Right lobe of liver (tissue), 4 donors: ENCODE measurements at regions not wholly inside any gene's neighbourhood (a gene's known extent, or its start where the extent isn't known, plus 50 kb on each side); places are given as distances from the start of the nearest gene placed in this dataset.

Experiments used
- POLR2A ChIP-seq: fragments of 450-650 bp; IDR thresholded peaks from one replicate; pipeline ENCODE4 v1.6.1; 2017; ENCODE audit warnings: antibody characterized with exemption, mild to moderate bottlenecking
- TF ChIP-seq, protein P1 (sequence below), 4 donors: fragments of 200-600 bp in 3 of 4; fragments of 450-650 bp in 1 of 4; IDR thresholded peaks; one replicate each; pipeline versions ENCODE4 v1.5.1 to v1.8.0; 2016 to 2022; ENCODE audit warnings: antibody characterized with exemption in 4 of 4, mild to moderate bottlenecking in 2 of 4
- donor health status: DM: no; HTN: no; CAD: no.
- donor health status: DM: no; HTN: no; CAD: no.
- donor health status: DM: no; HTN: yes; CAD: no.

- TF ChIP-seq, protein P1, sequence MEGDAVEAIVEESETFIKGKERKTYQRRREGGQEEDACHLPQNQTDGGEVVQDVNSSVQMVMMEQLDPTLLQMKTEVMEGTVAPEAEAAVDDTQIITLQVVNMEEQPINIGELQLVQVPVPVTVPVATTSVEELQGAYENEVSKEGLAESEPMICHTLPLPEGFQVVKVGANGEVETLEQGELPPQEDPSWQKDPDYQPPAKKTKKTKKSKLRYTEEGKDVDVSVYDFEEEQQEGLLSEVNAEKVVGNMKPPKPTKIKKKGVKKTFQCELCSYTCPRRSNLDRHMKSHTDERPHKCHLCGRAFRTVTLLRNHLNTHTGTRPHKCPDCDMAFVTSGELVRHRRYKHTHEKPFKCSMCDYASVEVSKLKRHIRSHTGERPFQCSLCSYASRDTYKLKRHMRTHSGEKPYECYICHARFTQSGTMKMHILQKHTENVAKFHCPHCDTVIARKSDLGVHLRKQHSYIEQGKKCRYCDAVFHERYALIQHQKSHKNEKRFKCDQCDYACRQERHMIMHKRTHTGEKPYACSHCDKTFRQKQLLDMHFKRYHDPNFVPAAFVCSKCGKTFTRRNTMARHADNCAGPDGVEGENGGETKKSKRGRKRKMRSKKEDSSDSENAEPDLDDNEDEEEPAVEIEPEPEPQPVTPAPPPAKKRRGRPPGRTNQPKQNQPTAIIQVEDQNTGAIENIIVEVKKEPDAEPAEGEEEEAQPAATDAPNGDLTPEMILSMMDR (IDR thresholded peaks at IDR 0.05), result no peak
- TF ChIP-seq POLR2A, result no peak
Observed at GRCh38 chr7:13159467-13160184, 472.2 kb downstream of the ARL4A start.
